Activated CD4-positive, alpha-beta T cell treated with anti-CD3 and anti-CD28 coated beads for 48 hours (primary cell): ENCODE measurements at regions not wholly inside any gene's neighbourhood (a gene's known extent, or its start where the extent isn't known, plus 50 kb on each side); places are given as distances from the start of the nearest gene placed in this dataset.
"Not testable (repeated sequence)": the region's sequence is repeated elsewhere in the genome, so short reads cannot be mapped to it uniquely, and the experiment has no call there.

Source experiments
- DNase-seq: peaks from one replicate; pipeline ENCODE4 v3.0.0-alpha.2; 2020

GRCh38 chr2:90238505-90239230 is 1547.2 kb downstream of the RPIA start:
- not testable (repeated sequence) for DNase-seq

GRCh38 chr2:90239769-90240168 is 1548.3 kb downstream of the RPIA start:
- not testable (repeated sequence) for DNase-seq

- DNase-seq = not testable (repeated sequence)
Observed at GRCh38 chr2:90244902-90245765, 1553.7 kb downstream of the RPIA start.

GRCh38 chr2:90248400-90248799 is 1556.9 kb downstream of the RPIA start:
- DNase-seq = not testable (repeated sequence)

- not testable (repeated sequence) for DNase-seq
Observed at GRCh38 chr2:90250350-90250749, 1558.9 kb downstream of the RPIA start.

GRCh38 chr2:90251576-90251975 is 1560.1 kb downstream of the RPIA start:
- not testable (repeated sequence) for DNase-seq

- DNase-seq = not testable (repeated sequence)
Observed at GRCh38 chr2:90253306-90253705, 1561.8 kb downstream of the RPIA start.

- DNase-seq = not testable (repeated sequence)
Observed at GRCh38 chr2:90266888-90267287, 1575.4 kb downstream of the RPIA start.

GRCh38 chr2:90287751-90288150 is 1596.3 kb downstream of the RPIA start:
- DNase-seq = not testable (repeated sequence)

- DNase-seq = not testable (repeated sequence)
Observed at GRCh38 chr2:90288396-90288795, 1596.9 kb downstream of the RPIA start.

- DNase-seq = not testable (repeated sequence)
Observed at GRCh38 chr2:90289291-90289980, 1598.0 kb downstream of the RPIA start.

- DNase-seq = not testable (repeated sequence)
Observed at GRCh38 chr2:90290701-90291100, 1599.2 kb downstream of the RPIA start.

GRCh38 chr2:90291168-90291883 is 1599.9 kb downstream of the RPIA start:
- DNase-seq = not testable (repeated sequence)

GRCh38 chr2:90291934-90292333 is 1600.5 kb downstream of the RPIA start:
- DNase-seq = not testable (repeated sequence)

GRCh38 chr2:90292451-90292850 is 1601.0 kb downstream of the RPIA start:
- not testable (repeated sequence) for DNase-seq

- DNase-seq = not testable (repeated sequence)
Observed at GRCh38 chr2:90293224-90293623, 1601.8 kb downstream of the RPIA start.

GRCh38 chr2:90293806-90294205 is 1602.3 kb downstream of the RPIA start:
- not testable (repeated sequence) for DNase-seq

GRCh38 chr2:90295036-90295750 is 1603.7 kb downstream of the RPIA start:
- DNase-seq = not testable (repeated sequence)

- not testable (repeated sequence) for DNase-seq
Observed at GRCh38 chr2:90296484-90296777, 1605.0 kb downstream of the RPIA start.

- DNase-seq = not testable (repeated sequence)
Observed at GRCh38 chr2:90297701-90298100, 1606.2 kb downstream of the RPIA start.

- DNase-seq = not testable (repeated sequence)
Observed at GRCh38 chr2:90298126-90298755, 1606.8 kb downstream of the RPIA start.
